Neuron (in vitro differentiated cells): ENCODE measurements at regions not wholly inside any gene's neighbourhood (a gene's known extent, or its start where the extent isn't known, plus 50 kb on each side); places are given as distances from the start of the nearest gene placed in this dataset.

Experiments
- H2AFZ ChIP-seq: one replicate; pipeline ENCODE4 v1.6.1; 2013; ENCODE audit warnings: low read depth, mild to moderate bottlenecking, inconsistent platforms, low read length, moderate library complexity
- H3K27me3 ChIP-seq: one replicate; pipeline ENCODE4 v1.6.1; 2013; ENCODE audit warnings: low read length; ENCODE audit not compliant: insufficient read depth
- H3K36me3 ChIP-seq: one replicate; pipeline ENCODE4 v1.6.1; 2013; ENCODE audit warnings: low read length; ENCODE audit not compliant: insufficient read depth
- H3K4me1 ChIP-seq: one replicate; pipeline ENCODE4 v1.6.1; 2013; ENCODE audit warnings: low read length; ENCODE audit not compliant: insufficient read depth
- H3K4me3 ChIP-seq: 2 replicates; pipeline ENCODE4 v1.5.1; 2013; ENCODE audit warnings: mild to moderate bottlenecking, low read length, moderate library complexity
- H3K9me3 ChIP-seq: one replicate; pipeline ENCODE4 v1.6.1; 2013; ENCODE audit warnings: low read length

GRCh38 chr3:103919327-103919726, 1447.4 kb upstream of the ALCAM start:
- H3K4me1 ChIP-seq, result no peaks in the 10 kb centered on the region
- no peak overlapping the region for H3K4me3 ChIP-seq
- no peaks in the 10 kb centered on the region for H3K36me3 ChIP-seq
- no peaks in the 10 kb centered on the region for H3K9me3 ChIP-seq
- no peak overlapping the region for H2AFZ ChIP-seq
- no peaks in the 10 kb centered on the region for H3K27me3 ChIP-seq

GRCh38 chr3:103923907-103924306, 1442.8 kb upstream of the ALCAM start:
- Histone ChIP-seq H3K36me3 (no peaks in the 10 kb centered on the region), H3K4me1 (no peaks in the 10 kb centered on the region), H2AFZ (no peak overlapping the region), H3K9me3 (no peaks in the 10 kb centered on the region), H3K4me3 (no peak overlapping the region), H3K27me3 (no peaks in the 10 kb centered on the region)

GRCh38 chr3:103924544-103924943, 1442.2 kb upstream of the ALCAM start:
- H3K4me1 ChIP-seq, result no peaks in the 10 kb centered on the region
- no peaks in the 10 kb centered on the region for H3K36me3 ChIP-seq
- no peak overlapping the region for H3K4me3 ChIP-seq
- H2AFZ ChIP-seq, result no peak overlapping the region
- H3K9me3 ChIP-seq, result no peaks in the 10 kb centered on the region
- H3K27me3 ChIP-seq, result no peaks in the 10 kb centered on the region

- H3K36me3 ChIP-seq, result no peaks in the 10 kb centered on the region
These were observed 1439.8 kb upstream of the ALCAM start for GRCh38 chr3:103926936-103927335.

GRCh38 chr3:103927896-103928295, 1438.8 kb upstream of the ALCAM start:
- no peak overlapping the region for H3K4me3 ChIP-seq
- H3K9me3 ChIP-seq, result no peaks in the 10 kb centered on the region
- H3K27me3 ChIP-seq, result no peaks in the 10 kb centered on the region
- H3K4me1 ChIP-seq, result no peaks in the 10 kb centered on the region
- no peak overlapping the region for H2AFZ ChIP-seq
- H3K36me3 ChIP-seq, result no peaks in the 10 kb centered on the region

More at GRCh38 chr3:103926936-103927335, 1439.8 kb upstream of the ALCAM start:
- no peaks in the 10 kb centered on the region for H3K9me3 ChIP-seq
- H3K4me3 ChIP-seq, result no peak overlapping the region
- H3K27me3 ChIP-seq, result no peaks in the 10 kb centered on the region
- H2AFZ ChIP-seq, result no peak overlapping the region
- H3K4me1 ChIP-seq, result no peaks in the 10 kb centered on the region

GRCh38 chr3:103937094-103937493, 1429.6 kb upstream of the ALCAM start:
- Histone ChIP-seq H3K4me3 (no peak overlapping the region), H3K36me3 (no peaks in the 10 kb centered on the region), H2AFZ (no peak overlapping the region), H3K9me3 (no peaks in the 10 kb centered on the region), H3K27me3 (no peaks in the 10 kb centered on the region), H3K4me1 (no peaks in the 10 kb centered on the region)

GRCh38 chr3:103947062-103947461, 1419.6 kb upstream of the ALCAM start:
- Histone ChIP-seq H3K9me3 (no peaks in the 10 kb centered on the region), H3K4me3 (no peak overlapping the region), H3K36me3 (no peaks in the 10 kb centered on the region), H3K27me3 (no peaks in the 10 kb centered on the region), H3K4me1 (peaks cover 3% of the 10 kb centered on the region), H2AFZ (no peak overlapping the region)

- no peaks in the 10 kb centered on the region for H3K36me3 ChIP-seq
- H3K9me3 ChIP-seq, result no peaks in the 10 kb centered on the region
- H3K27me3 ChIP-seq, result no peaks in the 10 kb centered on the region
- no peak overlapping the region for H2AFZ ChIP-seq
- H3K4me1 ChIP-seq, result peaks cover 3% of the 10 kb centered on the region
- H3K4me3 ChIP-seq, result no peak overlapping the region
These were observed 1417.0 kb upstream of the ALCAM start for GRCh38 chr3:103949693-103950092.

GRCh38 chr3:103950676-103951075, 1416.0 kb upstream of the ALCAM start:
- H2AFZ ChIP-seq, result no peak overlapping the region
- no peaks in the 10 kb centered on the region for H3K9me3 ChIP-seq
- no peak overlapping the region for H3K4me3 ChIP-seq
- no peaks in the 10 kb centered on the region for H3K36me3 ChIP-seq
- peaks cover 3% of the 10 kb centered on the region for H3K4me1 ChIP-seq
- H3K27me3 ChIP-seq, result no peaks in the 10 kb centered on the region

- Histone ChIP-seq H3K4me1 (peaks cover 3% of the 10 kb centered on the region), H3K36me3 (no peaks in the 10 kb centered on the region), H3K27me3 (no peaks in the 10 kb centered on the region), H3K9me3 (no peaks in the 10 kb centered on the region), H3K4me3 (no peak overlapping the region), H2AFZ (no peak overlapping the region)
These were observed 1412.9 kb upstream of the ALCAM start for GRCh38 chr3:103953796-103954195.

GRCh38 chr3:103960819-103961218, 1405.9 kb upstream of the ALCAM start:
- Histone ChIP-seq H3K9me3 (no peaks in the 10 kb centered on the region), H3K27me3 (no peaks in the 10 kb centered on the region), H3K4me3 (no peak overlapping the region), H3K4me1 (no peaks in the 10 kb centered on the region), H2AFZ (no peak overlapping the region), H3K36me3 (no peaks in the 10 kb centered on the region)

GRCh38 chr3:103963599-103963998, 1403.1 kb upstream of the ALCAM start:
- Histone ChIP-seq H3K9me3 (no peaks in the 10 kb centered on the region), H3K4me3 (no peak overlapping the region), H3K36me3 (no peaks in the 10 kb centered on the region), H2AFZ (no peak overlapping the region), H3K27me3 (no peaks in the 10 kb centered on the region), H3K4me1 (no peaks in the 10 kb centered on the region)

GRCh38 chr3:103965764-103966163, 1400.9 kb upstream of the ALCAM start:
- Histone ChIP-seq H3K4me3 (no peak overlapping the region), H3K36me3 (no peaks in the 10 kb centered on the region), H3K4me1 (no peaks in the 10 kb centered on the region), H3K9me3 (no peaks in the 10 kb centered on the region), H3K27me3 (no peaks in the 10 kb centered on the region), H2AFZ (no peak overlapping the region)

- Histone ChIP-seq H3K4me1 (no peaks in the 10 kb centered on the region), H3K27me3 (no peaks in the 10 kb centered on the region), H3K9me3 (no peaks in the 10 kb centered on the region), H3K36me3 (no peaks in the 10 kb centered on the region), H3K4me3 (no peak overlapping the region), H2AFZ (no peak overlapping the region)
These were observed 1400.0 kb upstream of the ALCAM start for GRCh38 chr3:103966749-103967148.
